CD8-positive, alpha-beta memory T cell (primary cell): ENCODE measurements at regions not wholly inside any gene's neighbourhood (a gene's known extent, or its start where the extent isn't known, plus 50 kb on each side); places are given as distances from the start of the nearest gene placed in this dataset.

Experiments
- CTCF ChIA-PET: fragments of 350-600 bp; sonication (Branson Sonifier 250); formaldehyde crosslinking; loops from one replicate; lab custom pipeline; 2021; ENCODE audit warnings: antibody characterized with exemption; lab: Charles Lee
- POLR2A ChIA-PET: fragments of 350-600 bp; sonication (Branson Sonifier 250); formaldehyde crosslinking; loops from one replicate; lab custom pipeline; 2021; ENCODE audit warnings: antibody characterized with exemption; lab: Charles Lee
- DNase-seq, 5 donors: peaks; one replicate each; pipeline versions ENCODE4 v3.0.0 to v3.0.0-alpha.2; 2020 to 2022; ENCODE audit warnings: mixed read lengths in 1 of 5
- H3K27ac ChIP-seq: one replicate; pipeline ENCODE4 v1.7.0; 2013; ENCODE audit warnings: low read depth, mild to moderate bottlenecking, low read length, moderate library complexity
- H3K27me3 ChIP-seq: 2 replicates; pipeline ENCODE4 v1.7.0; 2013; ENCODE audit warnings: low read length, mild to moderate bottlenecking; ENCODE audit not compliant: insufficient read depth, poor library complexity, severe bottlenecking
- H3K36me3 ChIP-seq: 2 replicates; pipeline ENCODE4 v1.7.0; 2013; ENCODE audit warnings: mild to moderate bottlenecking, low read length, moderate library complexity; ENCODE audit not compliant: insufficient read depth
- H3K4me1 ChIP-seq: 2 replicates; pipeline ENCODE4 v1.7.0; 2013; ENCODE audit warnings: mild to moderate bottlenecking, low read length, moderate library complexity; ENCODE audit not compliant: insufficient read depth
- H3K4me3 ChIP-seq: 2 replicates; pipeline ENCODE4 v1.7.0; 2013; ENCODE audit warnings: mild to moderate bottlenecking, low read length
- H3K9me3 ChIP-seq: 2 replicates; pipeline ENCODE4 v1.7.0; 2013; ENCODE audit warnings: mild to moderate bottlenecking, low read length
- H3K27ac Mint-ChIP-seq, 8 donors: one replicate each; pipeline ENCODE4 v1.8.0; 2020 to 2021; ENCODE audit warnings: mixed read lengths in 8 of 8, mild to moderate bottlenecking in 6 of 8, inconsistent platforms in 3 of 8, moderate library complexity in 3 of 8
- H3K27me3 Mint-ChIP-seq, 2 donors: one replicate each; pipeline ENCODE4 v1.8.0; 2020 to 2021; ENCODE audit warnings: mixed read lengths in 2 of 2, mild to moderate bottlenecking in 1 of 2, moderate library complexity in 1 of 2
- H3K36me3 Mint-ChIP-seq, 3 donors: one replicate each; pipeline ENCODE4 v1.8.0; 2020 to 2021; ENCODE audit warnings: mixed read lengths in 3 of 3, inconsistent platforms in 1 of 3, mild to moderate bottlenecking in 1 of 3
- H3K4me1 Mint-ChIP-seq, 3 donors: one replicate each; pipeline ENCODE4 v1.8.0; 2020 to 2021; ENCODE audit warnings: mixed read lengths in 3 of 3, inconsistent platforms in 1 of 3, mild to moderate bottlenecking in 1 of 3
- H3K4me3 Mint-ChIP-seq, 7 donors: one replicate each; pipeline ENCODE4 v1.8.0; 2020 to 2021; ENCODE audit warnings: mixed read lengths in 7 of 7, mild to moderate bottlenecking in 6 of 7, moderate library complexity in 4 of 7, inconsistent platforms in 2 of 7
- H3K9me3 Mint-ChIP-seq, 5 donors: one replicate each; pipeline ENCODE4 v1.8.0; 2020 to 2022; ENCODE audit warnings: mixed read lengths in 5 of 5, mild to moderate bottlenecking in 3 of 5, moderate library complexity in 2 of 5, inconsistent platforms in 1 of 5

GRCh38 chr11:116219171-116219635 lies 553.6 kb downstream of the BUD13 start:
- H3K27ac ChIP-seq = no peak overlapping the region
- Mint-ChIP-seq H3K36me3 (no peaks in the 10 kb centered on the region), H3K4me1 (no peaks in the 10 kb centered on the region), H3K4me3 (no peak overlapping the region), H3K27me3 (peaks cover 6 to 17% of the 10 kb centered on the region in 2 donors), H3K27ac (no peak overlapping the region), H3K9me3 (peaks cover 0 to 4% (median 0%) of the 10 kb centered on the region in 5 donors)
- H3K4me1 ChIP-seq = no peaks in the 10 kb centered on the region
- H3K4me3 ChIP-seq = no peak overlapping the region
- H3K27me3 ChIP-seq = no peaks in the 10 kb centered on the region
- ChIA-PET CTCF (no interaction called here), POLR2A (no interaction called here)
- no peaks in the 10 kb centered on the region for H3K9me3 ChIP-seq
- no peak for DNase-seq
- no peaks in the 10 kb centered on the region for H3K36me3 ChIP-seq

- Histone ChIP-seq H3K9me3 (no peaks in the 10 kb centered on the region), H3K4me1 (no peaks in the 10 kb centered on the region), H3K36me3 (no peaks in the 10 kb centered on the region), H3K27me3 (no peaks in the 10 kb centered on the region), H3K27ac (no peak overlapping the region), H3K4me3 (no peak overlapping the region)
- Mint-ChIP-seq H3K27me3 (peaks cover 4 to 17% of the 10 kb centered on the region in 2 donors), H3K4me1 (no peaks in the 10 kb centered on the region), H3K4me3 (no peak overlapping the region), H3K36me3 (no peaks in the 10 kb centered on the region), H3K9me3 (peaks cover 0 to 4% (median 0%) of the 10 kb centered on the region in 5 donors), H3K27ac (no peak overlapping the region)
- ChIA-PET POLR2A (no interaction called here), CTCF (interaction anchor here (1.6 kb wide), 1 partner anchor 31 kb away, joined by 3 read pairs; no protein-coding TSS in a partner anchor)
- DNase-seq = no peak
Measured at GRCh38 chr11:116217441-116217840, 555.3 kb downstream of the BUD13 start.

GRCh38 chr11:116217006-116217405 lies 555.8 kb downstream of the BUD13 start:
- no peaks in the 10 kb centered on the region for H3K36me3 Mint-ChIP-seq
- peaks cover 4 to 18% of the 10 kb centered on the region in 2 donors for H3K27me3 Mint-ChIP-seq
- no peaks in the 10 kb centered on the region for H3K36me3 ChIP-seq
- peaks cover 0 to 4% (median 0%) of the 10 kb centered on the region in 5 donors for H3K9me3 Mint-ChIP-seq
- H3K4me1 Mint-ChIP-seq = no peaks in the 10 kb centered on the region
- H3K9me3 ChIP-seq = no peaks in the 10 kb centered on the region
- ChIA-PET CTCF (interaction anchor here (1.6 kb wide), 1 partner anchor 32 kb away, joined by 3 read pairs; no protein-coding TSS in a partner anchor), POLR2A (no interaction called here)
- H3K4me3 Mint-ChIP-seq = no peak overlapping the region
- no peaks in the 10 kb centered on the region for H3K27me3 ChIP-seq
- H3K4me1 ChIP-seq = no peaks in the 10 kb centered on the region
- no peak overlapping the region for H3K27ac Mint-ChIP-seq
- no peak overlapping the region for H3K4me3 ChIP-seq
- H3K27ac ChIP-seq = no peak overlapping the region
- no peak for DNase-seq

GRCh38 chr11:116215471-116216113 lies 557.2 kb downstream of the BUD13 start:
- no peaks in the 10 kb centered on the region for H3K4me1 Mint-ChIP-seq
- ChIA-PET POLR2A (no interaction called here), CTCF (no interaction called here)
- H3K27me3 ChIP-seq = no peaks in the 10 kb centered on the region
- no peak overlapping the region for H3K4me3 Mint-ChIP-seq
- no peak overlapping the region for H3K27ac ChIP-seq
- no peaks in the 10 kb centered on the region for H3K9me3 ChIP-seq
- no peaks in the 10 kb centered on the region for H3K36me3 Mint-ChIP-seq
- DNase-seq = no peak
- no peaks in the 10 kb centered on the region for H3K4me1 ChIP-seq
- H3K4me3 ChIP-seq = no peak overlapping the region
- peaks cover 0 to 4% (median 0%) of the 10 kb centered on the region in 5 donors for H3K9me3 Mint-ChIP-seq
- peaks cover 8 to 22% of the 10 kb centered on the region in 2 donors for H3K27me3 Mint-ChIP-seq
- no peak overlapping the region for H3K27ac Mint-ChIP-seq
- H3K36me3 ChIP-seq = no peaks in the 10 kb centered on the region

- H3K27me3 ChIP-seq = no peaks in the 10 kb centered on the region
- DNase-seq = no peak
- no peaks in the 10 kb centered on the region for H3K4me1 ChIP-seq
- no peak overlapping the region for H3K27ac ChIP-seq
- H3K36me3 Mint-ChIP-seq = no peaks in the 10 kb centered on the region
- H3K36me3 ChIP-seq = no peaks in the 10 kb centered on the region
- ChIA-PET CTCF (no interaction called here), POLR2A (no interaction called here)
- no peaks in the 10 kb centered on the region for H3K9me3 ChIP-seq
- H3K4me3 ChIP-seq = no peak overlapping the region
- peaks cover 5 to 10% of the 10 kb centered on the region in 2 donors for H3K27me3 Mint-ChIP-seq
- no peaks in the 10 kb centered on the region for H3K4me1 Mint-ChIP-seq
- no peaks in the 10 kb centered on the region for H3K9me3 Mint-ChIP-seq
- no peak overlapping the region for H3K27ac Mint-ChIP-seq
- H3K4me3 Mint-ChIP-seq = no peak overlapping the region
Measured at GRCh38 chr11:116211147-116211546, 561.6 kb downstream of the BUD13 start.

- Histone ChIP-seq H3K4me3 (no peak overlapping the region), H3K9me3 (no peaks in the 10 kb centered on the region), H3K36me3 (no peaks in the 10 kb centered on the region), H3K27me3 (no peaks in the 10 kb centered on the region), H3K4me1 (no peaks in the 10 kb centered on the region), H3K27ac (no peak overlapping the region)
- no peaks in the 10 kb centered on the region for H3K4me1 Mint-ChIP-seq
- H3K9me3 Mint-ChIP-seq = no peaks in the 10 kb centered on the region
- H3K4me3 Mint-ChIP-seq = no peak overlapping the region
- H3K36me3 Mint-ChIP-seq = no peaks in the 10 kb centered on the region
- H3K27ac Mint-ChIP-seq = no peak overlapping the region
- ChIA-PET CTCF (no interaction called here), POLR2A (no interaction called here)
- H3K27me3 Mint-ChIP-seq = peaks cover 5 to 10% of the 10 kb centered on the region in 2 donors
- no peak for DNase-seq
Measured at GRCh38 chr11:116210663-116211062, 562.1 kb downstream of the BUD13 start.

GRCh38 chr11:116209255-116209654 lies 563.5 kb downstream of the BUD13 start:
- H3K4me1 Mint-ChIP-seq = no peaks in the 10 kb centered on the region
- Histone ChIP-seq H3K27me3 (no peaks in the 10 kb centered on the region), H3K27ac (no peak overlapping the region), H3K4me1 (no peaks in the 10 kb centered on the region), H3K9me3 (no peaks in the 10 kb centered on the region), H3K4me3 (no peak overlapping the region), H3K36me3 (no peaks in the 10 kb centered on the region)
- POLR2A ChIA-PET = no interaction called here
- no peak for DNase-seq
- H3K27me3 Mint-ChIP-seq = peaks cover 5% of the 10 kb centered on the region in 2 donors
- H3K36me3 Mint-ChIP-seq = no peaks in the 10 kb centered on the region
- no peak overlapping the region for H3K27ac Mint-ChIP-seq
- no peaks in the 10 kb centered on the region for H3K9me3 Mint-ChIP-seq
- CTCF ChIA-PET = no interaction called here
- H3K4me3 Mint-ChIP-seq = no peak overlapping the region

GRCh38 chr11:116207421-116208141 lies 565.2 kb downstream of the BUD13 start:
- Histone ChIP-seq H3K27ac (no peak overlapping the region), H3K9me3 (no peaks in the 10 kb centered on the region), H3K36me3 (no peaks in the 10 kb centered on the region), H3K27me3 (no peaks in the 10 kb centered on the region), H3K4me3 (no peak overlapping the region), H3K4me1 (no peaks in the 10 kb centered on the region)
- peaks cover 6 to 7% of the 10 kb centered on the region in 2 donors for H3K27me3 Mint-ChIP-seq
- POLR2A ChIA-PET = no interaction called here
- H3K4me1 Mint-ChIP-seq = no peaks in the 10 kb centered on the region
- H3K4me3 Mint-ChIP-seq = no peak overlapping the region
- H3K9me3 Mint-ChIP-seq = no peaks in the 10 kb centered on the region
- H3K36me3 Mint-ChIP-seq = no peaks in the 10 kb centered on the region
- CTCF ChIA-PET = no interaction called here
- DNase-seq = no peak
- H3K27ac Mint-ChIP-seq = no peak overlapping the region
